Large intestine (tissue), 3 donors: ENCODE measurements at regions not wholly inside any gene's neighbourhood (a gene's known extent, or its start where the extent isn't known, plus 50 kb on each side); places are given as distances from the start of the nearest gene placed in this dataset.

Experiments
- DNase-seq, 2 donors: peaks; one replicate each; pipeline versions ENCODE4 v3.0.0 to v3.0.0-alpha.2; 2013
- H3K27ac ChIP-seq: one replicate; pipeline ENCODE4 v1.5.1; 2013; ENCODE audit warnings: low read length
- H3K27me3 ChIP-seq: 2 replicates; pipeline ENCODE4 v1.6.1; 2013; ENCODE audit warnings: low read length; ENCODE audit not compliant: control insufficient read depth, insufficient read depth
- H3K36me3 ChIP-seq: 2 replicates; pipeline ENCODE4 v1.6.1; 2013; ENCODE audit warnings: low read length; ENCODE audit not compliant: control insufficient read depth, insufficient read depth
- H3K4me1 ChIP-seq: one replicate; pipeline ENCODE4 v1.6.1; 2013; ENCODE audit warnings: low read length; ENCODE audit not compliant: control insufficient read depth, insufficient read depth
- H3K4me3 ChIP-seq: one replicate; pipeline ENCODE4 v1.5.1; 2013; ENCODE audit warnings: low read length
- H3K9me3 ChIP-seq: one replicate; pipeline ENCODE4 v1.6.1; 2013; ENCODE audit warnings: mild to moderate bottlenecking, low read depth, low read length, moderate library complexity; ENCODE audit not compliant: control insufficient read depth
- WGBS: methylation state at CpG from one replicate; pipeline ENCODE4 v1.1.5; 2013; ENCODE audit warnings: low lambda C conversion rate; ENCODE audit not compliant: insufficient coverage; 5-methylcytosine and 5-hydroxymethylcytosine counted together

DNA sequence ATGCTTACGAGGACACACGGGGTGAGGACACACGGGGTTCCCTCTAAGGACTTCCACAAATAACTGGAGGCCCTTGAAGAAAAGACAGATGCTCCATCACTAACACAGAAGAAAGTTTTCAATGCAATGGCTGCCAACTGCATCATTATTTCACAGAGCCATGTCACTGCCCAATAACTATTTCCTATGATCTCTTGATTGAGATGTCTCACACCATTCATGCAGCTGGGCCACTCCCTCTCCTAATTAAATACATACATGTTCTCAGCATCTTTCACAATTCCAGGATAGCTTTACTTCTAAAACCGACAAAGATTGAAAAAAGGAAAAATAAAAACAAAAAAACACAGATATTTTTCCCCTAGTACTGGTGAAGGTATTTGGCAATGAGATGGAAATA is 650.8 kb downstream of the SEMA5A start:
- Histone ChIP-seq H3K36me3 (no peaks in the 10 kb centered on the region), H3K4me1 (peaks cover 4% of the 10 kb centered on the region), H3K9me3 (no peaks in the 10 kb centered on the region), H3K27me3 (no peaks in the 10 kb centered on the region), H3K4me3 (no peak overlapping the region), H3K27ac (no peak overlapping the region)
- WGBS, result 100% methylated on average over 1 of the region's 4 CpGs
- no peak for DNase-seq

DNA sequence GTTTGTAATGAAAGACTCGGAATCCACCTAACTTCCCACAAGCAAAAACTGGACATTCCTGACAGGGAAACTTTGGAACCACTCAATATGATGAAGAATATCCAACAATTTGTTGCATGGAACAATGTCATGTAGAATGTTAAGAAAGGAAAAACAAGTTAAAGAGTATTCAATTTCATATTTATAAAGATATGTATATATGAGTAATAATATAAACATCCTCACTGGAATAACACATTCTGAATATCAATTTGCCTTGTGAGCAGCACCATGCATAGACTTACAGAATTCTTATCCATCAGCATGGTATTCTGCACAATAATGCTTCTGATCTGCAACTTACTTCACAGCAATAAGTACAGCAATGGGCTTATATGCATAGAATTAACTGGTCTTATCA is 650.3 kb downstream of the SEMA5A start:
- Histone ChIP-seq H3K9me3 (no peaks in the 10 kb centered on the region), H3K27me3 (no peaks in the 10 kb centered on the region), H3K4me3 (no peak overlapping the region), H3K27ac (no peak overlapping the region), H3K4me1 (peaks cover 4% of the 10 kb centered on the region), H3K36me3 (no peaks in the 10 kb centered on the region)
- DNase-seq, result no peak
- no CpG with 5 or more reads among the region's 1 CpG for WGBS

- Histone ChIP-seq H3K4me3 (no peak overlapping the region), H3K4me1 (peaks cover 4% of the 10 kb centered on the region), H3K36me3 (no peaks in the 10 kb centered on the region), H3K9me3 (no peaks in the 10 kb centered on the region), H3K27ac (no peak overlapping the region), H3K27me3 (no peaks in the 10 kb centered on the region)
- no peak for DNase-seq
- WGBS, result no CpG with 5 or more reads among the region's 5 CpGs
Observed at GRCh38 chr5:8897316-8897715, 648.6 kb downstream of the SEMA5A start.

DNA sequence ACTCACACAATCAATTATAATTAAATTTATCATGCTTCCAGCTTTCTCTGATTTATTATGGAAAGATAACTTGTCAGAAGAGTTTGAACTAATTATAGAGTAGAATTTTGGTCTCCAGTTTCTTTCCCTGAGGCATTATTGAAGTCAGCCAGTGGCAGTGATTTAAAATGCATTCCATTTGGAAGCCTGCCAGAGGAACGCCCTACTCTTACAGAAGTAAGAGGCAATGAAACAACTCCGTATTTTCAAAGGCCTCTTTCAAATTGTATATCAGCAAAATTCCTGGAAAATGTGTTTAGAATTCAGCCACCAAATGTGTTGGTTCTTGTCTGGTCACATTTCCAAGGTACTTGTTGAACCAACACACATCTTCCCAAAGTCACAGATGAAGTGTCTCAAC is 640.9 kb downstream of the SEMA5A start:
- H3K27me3 ChIP-seq, result no peaks in the 10 kb centered on the region
- no peaks in the 10 kb centered on the region for H3K4me1 ChIP-seq
- no peak overlapping the region for H3K27ac ChIP-seq
- no peaks in the 10 kb centered on the region for H3K9me3 ChIP-seq
- no peak overlapping the region for H3K4me3 ChIP-seq
- no CpG with 5 or more reads among the region's 2 CpGs for WGBS
- peak in 1 of 2 donors; percentile 15 for DNase-seq
- H3K36me3 ChIP-seq, result no peaks in the 10 kb centered on the region

DNA sequence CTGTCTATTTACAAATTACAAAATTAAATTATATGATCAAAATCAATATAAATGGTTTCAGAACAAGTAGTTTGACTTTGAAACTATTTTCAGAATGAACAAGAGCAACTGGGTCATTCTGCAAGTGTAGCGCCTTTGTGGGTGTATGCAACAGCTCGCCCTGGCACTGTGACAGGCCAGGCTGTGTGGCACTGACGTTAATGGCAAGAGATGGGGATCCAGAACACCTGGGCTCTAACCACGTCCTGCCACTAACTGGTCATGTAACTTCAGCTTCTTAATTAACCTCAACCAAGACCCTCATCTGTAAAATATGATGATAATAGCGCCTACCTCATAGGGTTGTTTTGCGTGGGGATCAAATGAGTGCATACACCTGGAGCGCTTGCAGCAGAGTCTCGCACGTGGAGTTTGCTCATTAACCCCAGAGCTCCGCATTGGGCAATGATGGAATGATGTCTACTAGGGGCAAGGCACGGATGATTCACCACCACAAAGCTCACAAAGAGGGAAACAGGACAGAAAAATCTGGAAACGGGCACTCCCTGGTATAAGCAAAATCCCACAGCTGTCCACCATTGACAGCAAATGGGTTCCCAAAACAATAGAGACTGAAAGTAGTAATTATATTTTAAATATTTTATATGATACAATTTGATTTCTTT is 639.4 kb downstream of the SEMA5A start:
- H3K27me3 ChIP-seq, result no peaks in the 10 kb centered on the region
- H3K36me3 ChIP-seq, result no peaks in the 10 kb centered on the region
- no peaks in the 10 kb centered on the region for H3K4me1 ChIP-seq
- DNase-seq, result no peak
- no CpG with 5 or more reads among the region's 12 CpGs for WGBS
- no peak overlapping the region for H3K27ac ChIP-seq
- H3K9me3 ChIP-seq, result no peaks in the 10 kb centered on the region
- no peak overlapping the region for H3K4me3 ChIP-seq

GRCh38 chr5:8907168-8907868 is 638.6 kb downstream of the SEMA5A start:
- Histone ChIP-seq H3K36me3 (no peaks in the 10 kb centered on the region), H3K27ac (no peak overlapping the region), H3K27me3 (no peaks in the 10 kb centered on the region), H3K4me1 (no peaks in the 10 kb centered on the region), H3K9me3 (no peaks in the 10 kb centered on the region), H3K4me3 (no peak overlapping the region)
- DNase-seq, result no peak
- no CpG with 5 or more reads among the region's 8 CpGs for WGBS

DNA sequence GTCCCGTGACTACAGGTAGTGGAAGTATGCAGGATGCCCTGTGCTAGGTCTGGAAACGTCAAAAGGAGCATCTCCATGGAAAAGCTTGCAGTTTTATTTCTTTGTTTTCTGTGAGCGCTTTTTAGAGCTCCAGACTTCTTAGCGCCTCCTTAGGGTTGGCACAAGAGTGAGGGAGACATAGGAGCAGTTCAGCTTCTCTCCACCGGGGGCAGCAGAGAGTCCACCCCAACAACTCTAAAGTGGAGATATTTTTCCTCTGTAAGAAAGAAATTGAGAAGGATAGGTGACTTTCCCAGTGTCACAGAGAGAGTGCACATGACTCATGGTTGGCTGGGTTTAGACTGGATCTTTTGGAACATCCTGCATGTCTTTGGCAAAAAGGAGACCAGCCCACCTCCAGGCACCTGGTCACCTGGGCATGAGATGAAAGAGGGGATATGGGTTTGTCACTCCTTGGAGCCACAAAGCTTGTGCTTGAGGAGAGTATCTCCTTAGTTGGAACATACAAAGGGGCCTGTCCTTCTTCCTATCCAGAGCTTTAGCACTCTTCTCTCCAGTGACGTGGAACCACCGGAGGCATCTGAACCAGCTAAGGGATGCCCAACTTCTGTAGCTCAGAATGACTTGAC is 637.7 kb downstream of the SEMA5A start:
- H3K9me3 ChIP-seq, result no peaks in the 10 kb centered on the region
- H3K4me1 ChIP-seq, result no peaks in the 10 kb centered on the region
- H3K4me3 ChIP-seq, result no peak overlapping the region
- WGBS, result no CpG with 5 or more reads among the region's 7 CpGs
- H3K27ac ChIP-seq, result no peak overlapping the region
- no peaks in the 10 kb centered on the region for H3K27me3 ChIP-seq
- DNase-seq, result peak in 1 of 2 donors; percentile 20
- no peaks in the 10 kb centered on the region for H3K36me3 ChIP-seq

GRCh38 chr5:8912106-8912505 is 633.8 kb downstream of the SEMA5A start:
- Histone ChIP-seq H3K4me1 (no peaks in the 10 kb centered on the region), H3K27ac (no peak overlapping the region), H3K4me3 (no peak overlapping the region), H3K27me3 (no peaks in the 10 kb centered on the region), H3K9me3 (no peaks in the 10 kb centered on the region), H3K36me3 (no peaks in the 10 kb centered on the region)
- DNase-seq, result no peak
- no CpG with 5 or more reads among the region's 3 CpGs for WGBS

DNA sequence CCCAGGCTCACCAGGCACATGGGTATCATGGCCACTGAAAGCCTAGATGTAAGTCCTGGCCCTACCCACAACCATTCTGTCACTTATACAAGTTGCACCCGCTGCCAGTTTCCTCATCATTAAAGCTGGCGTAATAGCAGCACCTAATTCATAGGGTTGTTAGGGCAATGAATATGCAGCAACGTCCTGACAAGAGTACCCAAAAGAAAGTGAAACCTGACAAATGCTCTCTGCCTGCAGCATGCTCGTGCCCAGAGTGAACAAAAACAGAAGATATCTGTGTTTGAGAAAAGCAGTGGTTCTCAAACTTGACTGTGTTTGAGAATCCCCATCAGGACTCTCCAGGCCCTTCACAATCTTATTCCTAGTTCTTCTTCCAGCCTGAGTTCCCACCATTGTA is 632.4 kb downstream of the SEMA5A start:
- H3K36me3 ChIP-seq, result no peaks in the 10 kb centered on the region
- H3K27ac ChIP-seq, result no peak overlapping the region
- no peaks in the 10 kb centered on the region for H3K9me3 ChIP-seq
- no peak for DNase-seq
- H3K27me3 ChIP-seq, result no peaks in the 10 kb centered on the region
- H3K4me3 ChIP-seq, result no peak overlapping the region
- WGBS, result no CpG with 5 or more reads among the region's 4 CpGs
- H3K4me1 ChIP-seq, result no peaks in the 10 kb centered on the region

DNA sequence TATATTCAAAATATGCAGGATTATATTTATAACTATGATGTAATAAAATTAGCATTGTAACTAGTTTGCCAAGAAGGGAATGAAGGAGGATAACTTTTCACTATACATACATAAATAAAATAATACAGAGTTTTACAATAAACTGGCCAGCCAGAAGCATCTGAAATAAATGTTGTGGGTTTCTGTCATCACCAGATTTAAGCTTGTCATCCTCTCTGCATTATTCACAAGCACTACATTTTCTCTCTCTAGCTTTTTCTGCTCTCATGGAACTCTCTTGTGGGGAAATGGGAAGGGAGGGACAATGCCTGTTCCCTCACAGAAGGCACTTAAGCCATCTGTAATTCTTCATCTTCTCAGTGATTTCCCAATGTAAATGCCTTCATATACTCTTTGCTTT is 626.8 kb downstream of the SEMA5A start:
- Histone ChIP-seq H3K9me3 (no peaks in the 10 kb centered on the region), H3K27ac (no peak overlapping the region), H3K36me3 (no peaks in the 10 kb centered on the region), H3K4me1 (no peaks in the 10 kb centered on the region), H3K27me3 (no peaks in the 10 kb centered on the region), H3K4me3 (no peak overlapping the region)
- DNase-seq, result no peak
